DND-41 (cell line): ENCODE measurements at regions not wholly inside any gene's neighbourhood (a gene's known extent, or its start where the extent isn't known, plus 50 kb on each side); places are given as distances from the start of the nearest gene placed in this dataset.

Experiments used
- EZH2 ChIP-seq: IDR thresholded peaks from 3 replicates; pipeline ENCODE4 v1.6.1; 2012; ENCODE audit warnings: borderline replicate concordance, low read depth, mild to moderate bottlenecking, moderate library complexity, low read length, inconsistent platforms; ENCODE audit not compliant: severe bottlenecking
- TF ChIP-seq, protein P1 (sequence below): IDR thresholded peaks from 2 replicates; pipeline ENCODE4 v1.5.1; 2012; ENCODE audit warnings: borderline replicate concordance, low read length, moderate library complexity, mild to moderate bottlenecking; ENCODE audit not compliant: poor library complexity, severe bottlenecking; ENCODE audit errors: extremely low read depth

GRCh38 chr15:47624503-47624902 lies 92.8 kb upstream of the SEMA6D start:
- TF ChIP-seq, protein P1, sequence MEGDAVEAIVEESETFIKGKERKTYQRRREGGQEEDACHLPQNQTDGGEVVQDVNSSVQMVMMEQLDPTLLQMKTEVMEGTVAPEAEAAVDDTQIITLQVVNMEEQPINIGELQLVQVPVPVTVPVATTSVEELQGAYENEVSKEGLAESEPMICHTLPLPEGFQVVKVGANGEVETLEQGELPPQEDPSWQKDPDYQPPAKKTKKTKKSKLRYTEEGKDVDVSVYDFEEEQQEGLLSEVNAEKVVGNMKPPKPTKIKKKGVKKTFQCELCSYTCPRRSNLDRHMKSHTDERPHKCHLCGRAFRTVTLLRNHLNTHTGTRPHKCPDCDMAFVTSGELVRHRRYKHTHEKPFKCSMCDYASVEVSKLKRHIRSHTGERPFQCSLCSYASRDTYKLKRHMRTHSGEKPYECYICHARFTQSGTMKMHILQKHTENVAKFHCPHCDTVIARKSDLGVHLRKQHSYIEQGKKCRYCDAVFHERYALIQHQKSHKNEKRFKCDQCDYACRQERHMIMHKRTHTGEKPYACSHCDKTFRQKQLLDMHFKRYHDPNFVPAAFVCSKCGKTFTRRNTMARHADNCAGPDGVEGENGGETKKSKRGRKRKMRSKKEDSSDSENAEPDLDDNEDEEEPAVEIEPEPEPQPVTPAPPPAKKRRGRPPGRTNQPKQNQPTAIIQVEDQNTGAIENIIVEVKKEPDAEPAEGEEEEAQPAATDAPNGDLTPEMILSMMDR = no peak
- TF ChIP-seq EZH2 = no peak
